B cell (primary cell): ENCODE measurements at regions not wholly inside any gene's neighbourhood (a gene's known extent, or its start where the extent isn't known, plus 50 kb on each side); places are given as distances from the start of the nearest gene placed in this dataset.

Experiments used
- ATAC-seq: fragments of 200-7000 bp; cut with Tn5 transposase; one replicate; pipeline ENCODE4 v1.10.0; 2021; ENCODE audit warnings: low read depth, mild to moderate bottlenecking, moderate number of reproducible peaks, moderate library complexity
- CTCF ChIA-PET: fragments of 350-600 bp; sonication (Branson Sonifier 250); formaldehyde crosslinking; loops from one replicate; lab custom pipeline; 2021; ENCODE audit warnings: antibody characterized with exemption, inconsistent platforms; lab: Charles Lee
- POLR2A ChIA-PET: fragments of 350-600 bp; sonication (Branson Sonifier 250); formaldehyde crosslinking; loops from one replicate; lab custom pipeline; 2021; ENCODE audit warnings: antibody characterized with exemption; lab: Charles Lee
- DNase-seq: peaks from one replicate; pipeline ENCODE4 v3.0.0; 2013
- H2AFZ ChIP-seq: 2 replicates; pipeline ENCODE4 v1.6.1; 2012; ENCODE audit warnings: mild to moderate bottlenecking, low read depth, low read length; ENCODE audit not compliant: insufficient read depth, poor library complexity, severe bottlenecking
- H3K27ac ChIP-seq, 2 donors: 1 replicate in 1 of 2; 2 replicates in 1 of 2; pipeline ENCODE4 v1.5.1; 2012 to 2013; ENCODE audit warnings: low read length in 2 of 2, mild to moderate bottlenecking in 2 of 2, moderate library complexity in 1 of 2
- H3K27me3 ChIP-seq, 4 experiments: fragments of 200-600 bp in 1 of 4; sonication (generic) in 1 of 4; replicated peaks in 1 of 4; 1 replicate in 2 of 4; 2 replicates in 2 of 4; pipeline versions ENCODE4 v1.6.1 to v1.7.0; 2013 to 2016; ENCODE audit warnings: low read length in 3 of 4, mild to moderate bottlenecking in 2 of 4, mixed read lengths in 1 of 4, moderate library complexity in 1 of 4; ENCODE audit not compliant: insufficient read depth in 4 of 4, control insufficient read depth in 3 of 4; ENCODE audit errors: control extremely low read depth in 1 of 4
- H3K36me3 ChIP-seq, 2 experiments: replicated peaks in 1 of 2; 1 replicate in 1 of 2; 2 replicates in 1 of 2; pipeline versions ENCODE4 v1.6.1 to v1.7.1; 2013; ENCODE audit warnings: low read length in 1 of 2; ENCODE audit not compliant: insufficient read depth in 2 of 2, control insufficient read depth in 1 of 2; ENCODE audit errors: control extremely low read depth in 1 of 2, extremely low read depth in 1 of 2
- H3K4me1 ChIP-seq, 2 donors: fragments of 200-600 bp in 1 of 2; sonication (generic) in 1 of 2; 1 replicate in 1 of 2; 2 replicates in 1 of 2; pipeline versions ENCODE4 v1.5.1 to v1.6.1; 2013 to 2017; ENCODE audit warnings: low read length in 2 of 2; ENCODE audit not compliant: control insufficient read depth in 2 of 2, insufficient read depth in 2 of 2
- H3K4me2 ChIP-seq: replicated peaks from 2 replicates; pipeline ENCODE3; 2012; ENCODE audit warnings: mild to moderate bottlenecking, low read depth, low read length; ENCODE audit not compliant: poor library complexity, severe bottlenecking
- H3K4me3 ChIP-seq, 5 experiments: fragments of 200-600 bp in 1 of 5; sonication (generic) in 1 of 5; 1 replicate in 3 of 5; 2 replicates in 2 of 5; pipeline versions ENCODE4 v1.5.1 to v1.7.0; 2011 to 2016; ENCODE audit warnings: low read length in 4 of 5, mild to moderate bottlenecking in 4 of 5, low read depth in 2 of 5, control low read depth in 1 of 5, moderate library complexity in 1 of 5; ENCODE audit not compliant: insufficient read depth in 1 of 5; ENCODE audit errors: control extremely low read depth in 1 of 5, extremely low read depth in 1 of 5
- H3K79me2 ChIP-seq: fragments of 200-600 bp; sonication (generic); one replicate; pipeline ENCODE4 v1.6.0; 2016; ENCODE audit warnings: low read length; ENCODE audit not compliant: control insufficient read depth, insufficient read depth
- H3K9ac ChIP-seq: fragments of 200-600 bp; sonication (generic); 2 replicates; pipeline ENCODE4 v1.6.1; 2017; ENCODE audit warnings: mild to moderate bottlenecking, low read length, moderate library complexity
- H3K9me3 ChIP-seq, 3 donors: one replicate each; pipeline versions ENCODE4 v1.6.1 to v1.7.1; 2013; ENCODE audit warnings: low read length in 2 of 3; ENCODE audit not compliant: control insufficient read depth in 2 of 3, insufficient read depth in 1 of 3; ENCODE audit errors: control extremely low read depth in 1 of 3
- H4K20me1 ChIP-seq: 2 replicates; pipeline ENCODE4 v1.6.0; 2012; ENCODE audit warnings: mild to moderate bottlenecking, low read length; ENCODE audit not compliant: insufficient read depth, control insufficient read depth, poor library complexity, severe bottlenecking
- H3K27ac Mint-ChIP-seq: one replicate; pipeline ENCODE4 v1.8.0; 2021; ENCODE audit warnings: mixed read lengths
- H3K27me3 Mint-ChIP-seq: one replicate; pipeline ENCODE4 v1.8.0; 2021; ENCODE audit warnings: mixed read lengths
- H3K4me1 Mint-ChIP-seq: one replicate; pipeline ENCODE4 v1.8.0; 2021; ENCODE audit warnings: mixed read lengths
- H3K4me3 Mint-ChIP-seq: one replicate; pipeline ENCODE4 v1.8.0; 2021; ENCODE audit warnings: mixed read lengths
- H3K9me3 Mint-ChIP-seq: one replicate; pipeline ENCODE4 v1.8.0; 2022; ENCODE audit warnings: mixed read lengths; ENCODE audit not compliant: insufficient read depth
- EZH2 ChIP-seq: IDR thresholded peaks from 2 replicates; pipeline ENCODE4 v1.6.1; 2012; ENCODE audit warnings: borderline replicate concordance, low read depth, mild to moderate bottlenecking, moderate library complexity, low read length; ENCODE audit not compliant: insufficient read depth, poor library complexity, severe bottlenecking
- WGBS: methylation state at CpG from one replicate; pipeline ENCODE4 v1.1.5; 2013; ENCODE audit warnings: missing lambda C conversion rate; ENCODE audit not compliant: insufficient coverage; 5-methylcytosine and 5-hydroxymethylcytosine counted together
- intact Hi-C: fragments of 100-400 bp; cut with micrococcal nuclease; formaldehyde crosslinking; loops from one replicate; pipeline ENCODE4 v1.10.0; 2022
- TF ChIP-seq, protein P1 (sequence below): fragments of 200-600 bp; IDR thresholded peaks from one replicate; pipeline ENCODE4 v1.8.0; 2022; ENCODE audit warnings: antibody characterized with exemption, mild to moderate bottlenecking

DNA sequence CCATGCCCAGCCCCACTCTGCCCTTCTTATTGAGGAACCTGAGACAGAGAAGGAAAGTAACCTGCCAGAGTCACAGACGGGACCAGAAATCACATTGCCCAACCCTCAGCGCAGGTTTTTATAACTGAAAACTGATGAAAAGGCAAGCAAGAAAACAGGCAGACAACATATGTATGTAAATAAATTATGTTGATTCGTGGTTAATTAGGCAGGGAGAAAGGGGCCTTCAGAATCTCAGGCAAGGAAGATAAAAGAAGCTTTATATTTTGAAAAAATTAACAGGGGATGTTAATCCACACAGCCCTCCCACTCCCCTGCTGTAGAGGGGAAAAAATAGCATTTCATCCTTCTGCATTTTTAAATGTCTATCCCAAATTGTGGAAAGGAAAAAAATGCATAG lies 378.5 kb downstream of the PIK3C3 start:
- CTCF ChIA-PET: no interaction called here
- no peaks in the 10 kb centered on the region for H4K20me1 ChIP-seq
- ATAC-seq: no peak
- H2AFZ ChIP-seq: no peak overlapping the region
- H3K36me3 ChIP-seq: no peaks in the 10 kb centered on the region
- no peak overlapping the region for H3K4me3 ChIP-seq
- H3K9ac ChIP-seq: no peak overlapping the region
- Mint-ChIP-seq H3K4me3 (no peak overlapping the region), H3K27me3 (no peaks in the 10 kb centered on the region), H3K9me3 (peaks cover 4% of the 10 kb centered on the region), H3K4me1 (no peaks in the 10 kb centered on the region), H3K27ac (no peak overlapping the region)
- no peak for DNase-seq
- H3K4me1 ChIP-seq: no peaks in the 10 kb centered on the region
- 75% methylated on average over 2 of the region's 3 CpGs for WGBS
- POLR2A ChIA-PET: no interaction called here
- no peak for TF ChIP-seq EZH2
- TF ChIP-seq, protein P1, sequence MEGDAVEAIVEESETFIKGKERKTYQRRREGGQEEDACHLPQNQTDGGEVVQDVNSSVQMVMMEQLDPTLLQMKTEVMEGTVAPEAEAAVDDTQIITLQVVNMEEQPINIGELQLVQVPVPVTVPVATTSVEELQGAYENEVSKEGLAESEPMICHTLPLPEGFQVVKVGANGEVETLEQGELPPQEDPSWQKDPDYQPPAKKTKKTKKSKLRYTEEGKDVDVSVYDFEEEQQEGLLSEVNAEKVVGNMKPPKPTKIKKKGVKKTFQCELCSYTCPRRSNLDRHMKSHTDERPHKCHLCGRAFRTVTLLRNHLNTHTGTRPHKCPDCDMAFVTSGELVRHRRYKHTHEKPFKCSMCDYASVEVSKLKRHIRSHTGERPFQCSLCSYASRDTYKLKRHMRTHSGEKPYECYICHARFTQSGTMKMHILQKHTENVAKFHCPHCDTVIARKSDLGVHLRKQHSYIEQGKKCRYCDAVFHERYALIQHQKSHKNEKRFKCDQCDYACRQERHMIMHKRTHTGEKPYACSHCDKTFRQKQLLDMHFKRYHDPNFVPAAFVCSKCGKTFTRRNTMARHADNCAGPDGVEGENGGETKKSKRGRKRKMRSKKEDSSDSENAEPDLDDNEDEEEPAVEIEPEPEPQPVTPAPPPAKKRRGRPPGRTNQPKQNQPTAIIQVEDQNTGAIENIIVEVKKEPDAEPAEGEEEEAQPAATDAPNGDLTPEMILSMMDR: no peak
- no peaks in the 10 kb centered on the region for H3K79me2 ChIP-seq
- H3K4me2 ChIP-seq: no peak overlapping the region
- H3K27ac ChIP-seq: no peak overlapping the region
- intact Hi-C loops: no loop called here
- no peaks in the 10 kb centered on the region for H3K9me3 ChIP-seq
- H3K27me3 ChIP-seq: no peaks in the 10 kb centered on the region

DNA sequence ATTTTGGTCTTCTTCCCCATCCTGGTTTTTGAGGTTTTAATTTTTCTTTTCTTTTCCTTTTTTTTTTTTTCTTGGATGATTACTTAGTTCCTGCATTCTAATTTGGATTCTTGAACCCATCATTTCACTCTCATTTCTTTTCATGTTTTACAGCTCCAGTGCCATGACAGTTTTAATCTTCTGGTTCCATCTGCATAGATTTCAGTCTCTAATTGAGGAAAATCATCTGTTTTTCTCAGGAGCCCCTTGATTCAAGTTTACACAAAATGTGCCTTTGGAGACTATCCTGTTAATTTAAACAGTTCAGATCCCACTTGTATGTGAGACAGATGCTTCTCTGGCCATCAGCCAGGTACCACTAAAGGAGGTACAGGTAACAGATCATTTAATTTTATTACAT lies 379.9 kb downstream of the PIK3C3 start:
- ATAC-seq (no peak), DNase-seq (no peak)
- no peak overlapping the region for H3K4me2 ChIP-seq
- no peaks in the 10 kb centered on the region for H3K36me3 ChIP-seq
- POLR2A ChIA-PET: no interaction called here
- Mint-ChIP-seq H3K4me3 (no peak overlapping the region), H3K9me3 (peaks cover 4% of the 10 kb centered on the region), H3K27me3 (no peaks in the 10 kb centered on the region), H3K4me1 (no peaks in the 10 kb centered on the region), H3K27ac (no peak overlapping the region)
- H4K20me1 ChIP-seq: no peaks in the 10 kb centered on the region
- no peak overlapping the region for H2AFZ ChIP-seq
- H3K27me3 ChIP-seq: no peaks in the 10 kb centered on the region
- CTCF ChIA-PET: no interaction called here
- intact Hi-C loops: no loop called here
- H3K27ac ChIP-seq: no peak overlapping the region
- H3K4me1 ChIP-seq: no peaks in the 10 kb centered on the region
- no peaks in the 10 kb centered on the region for H3K79me2 ChIP-seq
- no peak overlapping the region for H3K4me3 ChIP-seq
- H3K9ac ChIP-seq: no peak overlapping the region
- TF ChIP-seq, protein P1: no peak
- TF ChIP-seq EZH2: no peak
- no peaks in the 10 kb centered on the region for H3K9me3 ChIP-seq
